ENCODE measurements at regions not wholly inside any gene's neighbourhood (a gene's known extent, or its start where the extent isn't known, plus 50 kb on each side); places are given as distances from the start of the nearest gene placed in this dataset.
"Not testable (repeated sequence)": the region's sequence is repeated elsewhere in the genome, so short reads cannot be mapped to it uniquely, and the experiment has no call there.

DNA sequence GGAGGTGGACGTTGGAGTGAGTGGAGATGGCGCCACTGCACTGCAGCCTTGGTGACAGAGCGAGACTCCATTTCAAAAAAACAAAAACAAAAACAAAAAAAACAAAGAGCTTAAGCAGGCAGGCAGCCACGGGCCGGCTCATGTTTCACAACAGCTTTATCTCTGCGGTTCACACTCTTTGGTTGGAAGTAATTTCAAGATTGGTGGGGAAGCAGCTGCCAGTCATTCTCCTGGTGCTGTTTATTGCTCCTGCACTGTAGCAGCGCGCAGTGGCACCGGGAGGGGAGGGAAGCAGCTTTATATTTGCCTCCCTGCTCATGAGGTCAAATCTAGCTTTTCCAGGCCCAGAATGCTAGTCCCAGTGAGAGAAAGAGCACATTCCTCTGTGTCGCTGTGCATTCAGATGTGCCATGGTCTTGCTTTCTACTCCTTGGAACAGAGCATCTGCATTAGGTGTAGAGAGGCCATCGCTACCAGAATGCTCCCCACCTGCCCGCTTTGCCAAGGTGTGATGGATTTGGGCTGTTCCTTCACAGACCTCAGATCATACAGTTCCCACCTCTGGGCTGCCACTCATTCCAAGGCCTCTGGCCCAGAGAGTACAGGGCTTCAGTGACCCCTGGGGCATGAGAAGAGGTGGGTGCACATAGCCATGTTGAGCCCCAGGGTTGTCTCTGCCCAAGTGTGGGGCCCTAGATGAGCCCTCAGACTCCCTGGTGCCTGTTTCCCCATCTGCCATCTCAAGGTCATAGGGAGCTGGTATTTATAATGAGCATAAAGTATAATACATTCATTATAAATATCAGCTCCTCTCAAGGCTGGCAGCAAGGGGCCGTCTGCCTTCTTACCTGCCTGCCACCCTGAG is 270.4 kb downstream of the MED10 start:
- Histone ChIP-seq H3K9ac (ENCODE audit: low read depth in 1 of 2, low read length in 2 of 2) (no peak overlapping the region), H3K36me3 (ENCODE audit: control insufficient read depth in 2 of 2, insufficient read depth in 2 of 2, low read length in 2 of 2) (no peaks in the 10 kb centered on the region), H3K27ac (ENCODE audit: low read depth in 2 of 2, low read length in 2 of 2) (no peak overlapping the region), H3K4me3 (ENCODE audit: low read length in 2 of 2) (no peak overlapping the region), H3K27me3 (ENCODE audit: control insufficient read depth in 2 of 2, insufficient read depth in 2 of 2, low read length in 2 of 2) (no peaks in the 10 kb centered on the region), H3K4me1 (ENCODE audit: control insufficient read depth in 2 of 2, insufficient read depth in 2 of 2, low read length in 2 of 2) (no peaks in the 10 kb centered on the region), H3K9me3 (ENCODE audit: control insufficient read depth in 2 of 2, low read length in 2 of 2) (no peaks in the 10 kb centered on the region)

DNA sequence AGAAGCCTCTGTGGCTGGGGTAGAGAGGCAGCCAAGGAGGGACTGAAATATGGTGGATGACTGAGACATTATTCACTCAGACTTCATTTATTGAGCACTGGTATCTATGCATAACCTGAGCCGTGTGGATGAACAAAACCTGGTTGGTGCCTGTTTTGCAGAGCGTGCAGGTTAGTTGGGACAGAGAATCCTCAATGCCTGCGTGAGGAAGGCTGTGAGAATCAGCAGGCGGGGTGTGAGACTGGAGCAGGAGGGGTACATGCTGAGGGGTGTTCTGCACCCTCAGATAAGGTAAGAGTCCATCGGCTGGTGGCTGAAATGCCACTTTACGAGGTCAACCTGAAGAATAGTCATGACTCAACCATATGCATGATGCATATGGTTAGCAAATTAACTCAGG is 271.6 kb downstream of the MED10 start:
- no peaks in the 10 kb centered on the region for H3K9me3 ChIP-seq (ENCODE audit: control insufficient read depth in 2 of 2, low read length in 2 of 2)
- H3K4me1 ChIP-seq (ENCODE audit: control insufficient read depth in 2 of 2, insufficient read depth in 2 of 2, low read length in 2 of 2): no peaks in the 10 kb centered on the region
- no peaks in the 10 kb centered on the region for H3K27me3 ChIP-seq (ENCODE audit: control insufficient read depth in 2 of 2, insufficient read depth in 2 of 2, low read length in 2 of 2)
- H3K4me3 ChIP-seq (ENCODE audit: low read length in 2 of 2): no peak overlapping the region
- no peak overlapping the region for H3K27ac ChIP-seq (ENCODE audit: low read depth in 2 of 2, low read length in 2 of 2)
- H3K9ac ChIP-seq (ENCODE audit: low read depth in 1 of 2, low read length in 2 of 2): no peak overlapping the region
- no peaks in the 10 kb centered on the region for H3K36me3 ChIP-seq (ENCODE audit: control insufficient read depth in 2 of 2, insufficient read depth in 2 of 2, low read length in 2 of 2)

DNA sequence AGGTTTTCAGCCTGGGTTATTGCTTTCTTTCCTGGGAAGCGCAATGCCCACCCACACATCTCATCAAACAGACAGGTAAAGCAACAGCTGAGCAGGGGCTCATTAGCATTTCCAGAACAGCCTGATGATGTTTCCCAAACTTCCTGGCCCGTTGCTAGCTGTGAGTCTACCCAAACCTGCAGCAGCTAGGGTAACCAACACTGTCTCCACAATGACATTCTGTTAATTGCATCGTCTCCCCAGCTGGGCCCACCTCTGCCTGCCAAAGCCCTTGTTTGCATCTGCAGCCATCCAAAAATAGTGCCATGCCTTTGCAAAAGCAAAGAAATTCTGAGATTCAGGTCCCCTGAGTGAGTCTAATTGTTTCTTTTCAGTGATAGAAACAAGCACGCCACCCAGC is 273.0 kb downstream of the MED10 start:
- no peaks in the 10 kb centered on the region for H3K27me3 ChIP-seq (ENCODE audit: control insufficient read depth in 2 of 2, insufficient read depth in 2 of 2, low read length in 2 of 2)
- H3K27ac ChIP-seq (ENCODE audit: low read depth in 2 of 2, low read length in 2 of 2): no peak overlapping the region
- no peaks in the 10 kb centered on the region for H3K36me3 ChIP-seq (ENCODE audit: control insufficient read depth in 2 of 2, insufficient read depth in 2 of 2, low read length in 2 of 2)
- no peak overlapping the region for H3K9ac ChIP-seq (ENCODE audit: low read depth in 1 of 2, low read length in 2 of 2)
- no peak overlapping the region for H3K4me3 ChIP-seq (ENCODE audit: low read length in 2 of 2)
- no peaks in the 10 kb centered on the region for H3K9me3 ChIP-seq (ENCODE audit: control insufficient read depth in 2 of 2, low read length in 2 of 2)
- H3K4me1 ChIP-seq (ENCODE audit: control insufficient read depth in 2 of 2, insufficient read depth in 2 of 2, low read length in 2 of 2): no peaks in the 10 kb centered on the region

DNA sequence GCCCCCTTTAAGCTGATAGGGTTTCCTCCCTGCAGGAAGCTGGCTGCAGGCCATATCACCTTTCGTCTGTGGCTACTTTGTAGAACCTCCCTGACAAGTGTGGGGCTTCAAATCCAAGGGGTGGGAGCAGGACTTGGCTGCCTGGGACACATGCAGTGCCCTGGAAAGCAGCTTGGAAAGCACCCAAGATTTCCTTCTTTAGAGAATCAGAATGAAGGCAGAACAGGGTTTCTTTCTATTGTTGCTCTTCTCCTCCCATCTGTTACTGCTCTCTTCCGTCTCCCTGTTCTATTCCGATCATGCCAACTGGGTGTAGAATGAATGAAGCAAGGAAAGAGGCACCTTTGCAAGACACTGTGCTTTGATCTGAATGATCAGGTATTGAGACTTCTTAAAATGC is 282.2 kb downstream of the MED10 start:
- Histone ChIP-seq H3K27me3 (ENCODE audit: control insufficient read depth in 2 of 2, insufficient read depth in 2 of 2, low read length in 2 of 2) (no peaks in the 10 kb centered on the region), H3K36me3 (ENCODE audit: control insufficient read depth in 2 of 2, insufficient read depth in 2 of 2, low read length in 2 of 2) (no peaks in the 10 kb centered on the region), H3K4me1 (ENCODE audit: control insufficient read depth in 2 of 2, insufficient read depth in 2 of 2, low read length in 2 of 2) (no peaks in the 10 kb centered on the region), H3K4me3 (ENCODE audit: low read length in 2 of 2) (no peak overlapping the region), H3K27ac (ENCODE audit: low read depth in 2 of 2, low read length in 2 of 2) (no peak overlapping the region), H3K9me3 (ENCODE audit: control insufficient read depth in 2 of 2, low read length in 2 of 2) (peaks cover 0 to 2% of the 10 kb centered on the region in 2 donors), H3K9ac (ENCODE audit: low read depth in 1 of 2, low read length in 2 of 2) (no peak overlapping the region)

DNA sequence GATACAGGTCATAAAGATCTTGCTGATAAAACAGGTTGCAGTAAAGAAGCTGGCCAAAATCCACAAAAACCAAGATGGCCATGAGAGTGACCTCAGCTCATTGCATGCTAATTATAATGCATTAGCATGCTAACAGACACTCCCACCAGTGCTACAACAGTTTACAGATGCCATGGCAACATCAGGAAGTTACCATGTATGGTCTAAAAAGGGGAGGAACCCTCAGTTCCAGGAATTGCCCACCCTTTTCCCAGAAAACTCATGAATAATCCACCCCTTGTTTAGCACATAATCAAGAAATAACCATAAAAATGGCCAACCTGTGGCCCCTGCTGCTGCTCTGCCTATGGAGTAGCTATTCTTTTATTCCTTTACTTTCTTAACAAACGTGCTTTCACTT is 284.2 kb downstream of the MED10 start:
- not testable (repeated sequence) for H3K27ac ChIP-seq (ENCODE audit: low read depth in 2 of 2, low read length in 2 of 2); H3K4me3 ChIP-seq (ENCODE audit: low read length in 2 of 2); H3K36me3 ChIP-seq (ENCODE audit: control insufficient read depth in 2 of 2, insufficient read depth in 2 of 2, low read length in 2 of 2)

DNA sequence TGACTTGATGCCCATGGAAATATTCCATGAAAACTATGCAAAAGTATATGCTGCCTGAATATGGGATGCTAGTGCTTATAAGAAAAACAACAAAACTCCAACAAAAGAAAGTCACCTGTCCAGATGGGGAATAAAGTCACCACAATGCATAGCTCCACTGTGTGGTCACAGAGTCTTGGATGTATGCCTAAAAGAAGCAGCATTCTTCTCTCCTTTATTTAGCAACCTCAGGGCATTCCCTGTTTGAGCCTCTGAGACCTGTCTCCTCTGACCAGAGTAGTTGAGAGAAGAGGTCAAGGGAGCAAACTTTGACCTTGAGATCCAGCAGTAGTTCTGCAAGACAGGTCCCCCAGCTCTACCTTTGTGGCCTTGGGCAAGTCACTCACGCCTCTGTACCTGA is 287.5 kb downstream of the MED10 start:
- Histone ChIP-seq H3K4me3 (ENCODE audit: low read length in 2 of 2) (no peak overlapping the region), H3K27me3 (ENCODE audit: control insufficient read depth in 2 of 2, insufficient read depth in 2 of 2, low read length in 2 of 2) (no peaks in the 10 kb centered on the region), H3K9ac (ENCODE audit: low read depth in 1 of 2, low read length in 2 of 2) (no peak overlapping the region), H3K9me3 (ENCODE audit: control insufficient read depth in 2 of 2, low read length in 2 of 2) (peaks cover 0 to 2% of the 10 kb centered on the region in 2 donors), H3K4me1 (ENCODE audit: control insufficient read depth in 2 of 2, insufficient read depth in 2 of 2, low read length in 2 of 2) (no peaks in the 10 kb centered on the region), H3K27ac (ENCODE audit: low read depth in 2 of 2, low read length in 2 of 2) (no peak overlapping the region), H3K36me3 (ENCODE audit: control insufficient read depth in 2 of 2, insufficient read depth in 2 of 2, low read length in 2 of 2) (no peaks in the 10 kb centered on the region)

More for the DNA sequence above, 284.2 kb downstream of the MED10 start:
- H3K27me3 ChIP-seq (ENCODE audit: control insufficient read depth in 2 of 2, insufficient read depth in 2 of 2, low read length in 2 of 2); H3K9ac ChIP-seq (ENCODE audit: low read depth in 1 of 2, low read length in 2 of 2); H3K4me1 ChIP-seq (ENCODE audit: control insufficient read depth in 2 of 2, insufficient read depth in 2 of 2, low read length in 2 of 2); H3K9me3 ChIP-seq (ENCODE audit: control insufficient read depth in 2 of 2, low read length in 2 of 2): not testable (repeated sequence)

DNA sequence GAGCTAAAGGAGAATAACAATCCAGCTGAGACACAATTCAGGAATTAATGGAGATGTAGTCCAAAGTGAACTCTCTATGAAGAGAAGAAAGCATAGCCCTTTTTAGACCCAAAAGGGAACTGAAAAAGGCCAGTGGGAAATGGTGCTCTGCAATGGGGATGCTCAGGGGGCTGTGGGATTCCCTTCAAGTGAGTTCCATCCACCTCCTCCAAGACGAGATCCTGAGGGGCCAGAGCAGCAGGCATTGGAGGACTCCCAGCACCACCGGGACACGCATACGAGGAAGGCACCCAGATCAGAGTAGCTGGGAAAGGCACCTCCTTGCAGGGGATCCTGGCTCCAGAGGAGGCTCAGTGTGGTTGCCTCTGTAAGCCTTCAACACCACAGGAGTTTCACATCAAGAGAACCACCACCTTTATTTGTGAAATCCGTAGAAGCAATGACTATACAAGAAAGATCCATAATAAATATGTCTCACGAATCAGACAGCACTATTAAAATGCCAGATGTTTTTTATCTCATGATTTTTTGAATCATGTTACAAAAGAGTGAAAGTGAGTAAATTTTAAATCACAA is 288.2 kb downstream of the MED10 start:
- Histone ChIP-seq H3K9ac (ENCODE audit: low read depth in 1 of 2, low read length in 2 of 2) (no peak overlapping the region), H3K36me3 (ENCODE audit: control insufficient read depth in 2 of 2, insufficient read depth in 2 of 2, low read length in 2 of 2) (no peaks in the 10 kb centered on the region), H3K27ac (ENCODE audit: low read depth in 2 of 2, low read length in 2 of 2) (no peak overlapping the region), H3K4me3 (ENCODE audit: low read length in 2 of 2) (no peak overlapping the region), H3K9me3 (ENCODE audit: control insufficient read depth in 2 of 2, low read length in 2 of 2) (peaks cover 0 to 2% of the 10 kb centered on the region in 2 donors), H3K27me3 (ENCODE audit: control insufficient read depth in 2 of 2, insufficient read depth in 2 of 2, low read length in 2 of 2) (no peaks in the 10 kb centered on the region), H3K4me1 (ENCODE audit: control insufficient read depth in 2 of 2, insufficient read depth in 2 of 2, low read length in 2 of 2) (no peaks in the 10 kb centered on the region)

DNA sequence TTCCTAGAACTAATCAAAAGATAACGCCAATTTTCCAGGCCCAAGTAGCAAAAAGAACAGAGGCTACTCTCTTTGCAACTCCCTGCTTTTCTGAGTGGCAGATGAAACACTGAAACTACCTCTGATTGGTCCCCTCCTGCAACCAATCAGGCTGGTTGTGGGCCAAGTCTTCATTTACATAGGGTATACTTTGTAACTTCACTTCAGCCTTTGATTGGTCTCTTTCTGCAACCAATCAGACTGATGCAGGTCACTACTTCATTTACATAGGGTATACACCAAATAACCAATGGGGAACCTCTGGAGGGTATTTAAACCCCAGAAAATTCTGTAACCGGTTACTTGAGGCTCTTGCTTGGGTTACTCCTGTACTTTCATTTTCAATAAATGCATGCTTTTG is 289.6 kb downstream of the MED10 start:
- Histone ChIP-seq H3K9ac (ENCODE audit: low read depth in 1 of 2, low read length in 2 of 2) (no peak overlapping the region), H3K4me1 (ENCODE audit: control insufficient read depth in 2 of 2, insufficient read depth in 2 of 2, low read length in 2 of 2) (no peaks in the 10 kb centered on the region), H3K27ac (ENCODE audit: low read depth in 2 of 2, low read length in 2 of 2) (no peak overlapping the region), H3K27me3 (ENCODE audit: control insufficient read depth in 2 of 2, insufficient read depth in 2 of 2, low read length in 2 of 2) (no peaks in the 10 kb centered on the region), H3K4me3 (ENCODE audit: low read length in 2 of 2) (no peak overlapping the region), H3K36me3 (ENCODE audit: control insufficient read depth in 2 of 2, insufficient read depth in 2 of 2, low read length in 2 of 2) (no peaks in the 10 kb centered on the region), H3K9me3 (ENCODE audit: control insufficient read depth in 2 of 2, low read length in 2 of 2) (peaks cover 0 to 2% of the 10 kb centered on the region in 2 donors)

DNA sequence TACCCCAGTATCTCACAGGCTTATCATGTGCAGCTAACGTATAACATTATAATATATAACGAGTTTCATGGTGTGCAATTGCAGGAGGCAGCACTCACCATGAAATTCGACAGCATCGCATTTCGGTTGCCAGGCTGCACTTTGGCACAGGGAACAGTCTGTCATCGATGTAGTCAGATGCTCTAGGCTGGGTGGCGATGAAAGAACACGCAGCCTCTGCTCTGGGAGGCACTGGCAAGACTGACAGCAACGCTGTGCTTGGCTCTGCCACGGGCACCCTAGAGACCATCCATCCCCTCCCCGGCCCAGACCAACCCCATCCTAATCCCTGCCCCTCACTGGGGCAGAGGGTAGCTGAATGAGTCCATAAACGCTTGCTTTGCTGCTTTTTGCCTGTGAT is 290.8 kb downstream of the MED10 start:
- no peak overlapping the region for H3K27ac ChIP-seq (ENCODE audit: low read depth in 2 of 2, low read length in 2 of 2)
- no peak overlapping the region for H3K9ac ChIP-seq (ENCODE audit: low read depth in 1 of 2, low read length in 2 of 2)
- H3K36me3 ChIP-seq (ENCODE audit: control insufficient read depth in 2 of 2, insufficient read depth in 2 of 2, low read length in 2 of 2): no peaks in the 10 kb centered on the region
- no peak overlapping the region for H3K4me3 ChIP-seq (ENCODE audit: low read length in 2 of 2)
- peaks cover 0 to 2% of the 10 kb centered on the region in 2 donors for H3K9me3 ChIP-seq (ENCODE audit: control insufficient read depth in 2 of 2, low read length in 2 of 2)
- no peaks in the 10 kb centered on the region for H3K4me1 ChIP-seq (ENCODE audit: control insufficient read depth in 2 of 2, insufficient read depth in 2 of 2, low read length in 2 of 2)
- H3K27me3 ChIP-seq (ENCODE audit: control insufficient read depth in 2 of 2, insufficient read depth in 2 of 2, low read length in 2 of 2): no peaks in the 10 kb centered on the region

DNA sequence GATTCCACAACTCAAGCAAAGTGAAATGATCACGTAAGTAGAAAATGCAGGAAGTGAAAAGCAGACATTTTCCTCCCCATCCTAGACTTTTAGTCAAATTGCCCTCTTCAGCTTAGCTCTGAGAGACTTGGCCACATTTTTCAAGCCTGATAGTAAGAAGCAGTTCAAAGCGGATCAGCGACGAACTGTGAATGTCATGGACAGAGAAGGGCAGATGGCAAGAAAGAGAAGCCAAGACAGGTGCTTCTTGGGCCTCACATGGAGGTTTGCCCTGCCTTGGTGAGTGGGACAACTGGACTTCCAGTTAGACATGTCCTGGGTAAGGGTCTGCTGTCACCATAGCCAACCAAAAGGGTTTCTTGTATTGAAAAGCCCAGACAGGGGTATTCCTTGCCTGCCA is 291.5 kb downstream of the MED10 start:
- Histone ChIP-seq H3K36me3 (ENCODE audit: control insufficient read depth in 2 of 2, insufficient read depth in 2 of 2, low read length in 2 of 2) (no peaks in the 10 kb centered on the region), H3K9me3 (ENCODE audit: control insufficient read depth in 2 of 2, low read length in 2 of 2) (no peaks in the 10 kb centered on the region), H3K27me3 (ENCODE audit: control insufficient read depth in 2 of 2, insufficient read depth in 2 of 2, low read length in 2 of 2) (no peaks in the 10 kb centered on the region), H3K9ac (ENCODE audit: low read depth in 1 of 2, low read length in 2 of 2) (no peak overlapping the region), H3K4me3 (ENCODE audit: low read length in 2 of 2) (no peak overlapping the region), H3K27ac (ENCODE audit: low read depth in 2 of 2, low read length in 2 of 2) (no peak overlapping the region), H3K4me1 (ENCODE audit: control insufficient read depth in 2 of 2, insufficient read depth in 2 of 2, low read length in 2 of 2) (no peaks in the 10 kb centered on the region)

Data from mucosa of rectum (tissue), 2 donors.